HG02798 (cell line): ENCODE measurements at regions not wholly inside any gene's neighbourhood (a gene's known extent, or its start where the extent isn't known, plus 50 kb on each side); places are given as distances from the start of the nearest gene placed in this dataset.
"Not testable (repeated sequence)": the region's sequence is repeated elsewhere in the genome, so short reads cannot be mapped to it uniquely, and the experiment has no call there.

Source experiments
- ATAC-seq: cut with Tn5 transposase; IDR thresholded peaks from one replicate; pipeline ENCODE4 v1.9.1; 2021; ENCODE audit warnings: mild to moderate bottlenecking; ENCODE audit not compliant: unreplicated experiment, poor library complexity

DNA sequence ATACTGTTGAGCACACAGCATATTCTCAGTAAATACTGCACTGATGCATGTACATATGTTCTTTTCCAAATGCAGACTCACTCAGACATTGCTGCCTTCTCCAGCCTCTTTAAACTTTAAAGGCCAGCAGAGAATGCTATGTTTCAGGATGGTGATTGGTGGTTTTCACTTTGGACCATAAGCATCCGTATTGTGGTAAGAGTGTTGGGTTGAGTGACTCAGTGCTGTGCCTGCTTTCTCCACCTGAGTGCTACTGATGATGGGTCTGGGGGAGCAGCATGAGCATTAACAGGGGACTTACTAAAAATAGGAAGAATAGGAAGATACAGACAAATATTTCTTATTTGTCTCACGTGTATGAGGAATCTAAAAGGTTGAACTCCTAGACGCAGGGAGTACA lies 56.3 kb upstream of the ZNF92 start:
- no peak for ATAC-seq

DNA sequence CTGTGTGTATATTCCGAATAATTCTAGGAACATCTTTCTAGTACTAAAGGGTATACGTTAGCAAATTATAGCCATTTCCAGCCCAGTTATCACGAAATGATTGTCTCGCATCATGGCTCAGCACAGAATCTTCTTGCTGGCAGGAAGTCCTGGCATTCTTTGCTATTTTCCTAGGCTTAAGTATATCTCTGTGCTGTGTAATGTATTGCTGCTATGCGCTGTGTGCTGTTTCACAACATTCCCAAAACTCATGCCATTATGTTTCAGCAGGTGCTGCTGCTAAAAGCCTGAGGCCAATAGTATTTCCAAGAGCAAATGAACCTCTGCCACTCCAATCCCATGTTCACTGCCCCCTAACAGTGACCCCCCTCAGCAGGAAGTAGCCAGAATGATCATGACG lies 62.9 kb upstream of the ZNF92 start:
- ATAC-seq: no peak

DNA sequence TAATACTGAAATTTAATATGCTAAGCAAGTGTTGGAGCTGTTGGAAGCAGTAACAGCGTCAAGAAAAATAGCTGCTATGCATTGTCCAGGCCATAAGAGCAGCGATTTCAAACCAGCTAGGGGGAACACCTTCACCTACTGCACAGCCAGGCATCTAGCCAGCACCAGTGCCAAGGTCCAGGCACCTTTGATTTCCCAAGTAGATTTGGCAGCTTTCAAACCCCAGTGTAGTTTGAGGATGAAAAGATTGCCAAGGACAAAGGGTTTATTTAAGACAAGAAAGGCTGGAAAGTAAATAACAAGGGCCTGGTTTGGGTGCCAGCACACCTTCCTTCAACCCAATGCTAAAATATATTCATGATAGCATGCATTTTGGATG lies 65.4 kb upstream of the ZNF92 start:
- ATAC-seq: no peak

DNA sequence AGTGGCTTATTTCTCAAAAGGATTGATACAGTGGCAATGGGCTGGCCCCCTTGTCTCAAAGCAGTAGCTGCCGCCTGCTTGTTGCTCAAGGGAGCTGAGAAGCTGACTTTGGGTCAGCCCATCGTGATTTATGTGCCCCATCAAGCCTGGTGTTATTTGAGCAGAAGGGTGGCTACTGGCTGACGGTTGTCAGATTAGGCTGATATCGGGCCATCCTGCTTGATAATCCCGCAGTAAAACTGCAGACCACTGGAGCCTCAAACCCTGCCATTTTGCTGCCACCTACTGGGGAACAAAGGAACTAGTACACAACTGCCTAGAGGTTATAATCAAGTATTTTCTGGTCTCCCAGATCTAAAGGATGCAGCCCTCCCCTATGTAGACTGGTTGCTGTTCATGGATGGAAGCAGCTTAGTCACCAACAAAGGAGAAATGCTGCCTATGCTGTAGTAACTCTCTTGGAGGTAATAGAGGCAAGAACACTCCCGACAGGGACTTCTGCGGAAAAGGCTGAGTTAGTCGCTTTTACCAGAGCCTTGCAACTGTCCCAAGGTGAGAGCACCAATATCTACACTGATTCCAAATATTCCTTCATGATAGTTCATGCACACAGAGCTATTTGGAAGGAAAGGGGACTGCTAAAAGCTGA lies 65.9 kb upstream of the ZNF92 start:
- ATAC-seq: peak; percentile 80

DNA sequence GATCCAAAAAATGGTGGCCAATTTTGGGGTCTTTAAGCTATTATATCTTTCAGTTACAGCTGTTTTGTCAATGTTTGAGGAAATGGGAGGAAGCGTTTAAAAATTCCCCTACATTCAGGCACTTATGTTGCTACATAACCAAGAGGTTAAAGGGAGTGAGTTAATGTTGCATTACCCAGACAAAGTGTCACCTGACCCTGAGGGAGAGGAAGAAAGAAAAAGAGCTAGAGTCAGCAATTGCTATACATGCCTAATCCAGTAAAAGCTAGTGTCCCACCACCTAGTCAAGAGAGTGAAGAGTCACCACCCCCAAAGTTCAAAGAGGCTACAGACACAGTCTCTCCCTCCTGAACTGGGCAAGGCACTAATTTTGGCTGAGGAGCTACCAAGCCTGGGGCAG lies 69.5 kb upstream of the ZNF92 start:
- no peak for ATAC-seq

DNA sequence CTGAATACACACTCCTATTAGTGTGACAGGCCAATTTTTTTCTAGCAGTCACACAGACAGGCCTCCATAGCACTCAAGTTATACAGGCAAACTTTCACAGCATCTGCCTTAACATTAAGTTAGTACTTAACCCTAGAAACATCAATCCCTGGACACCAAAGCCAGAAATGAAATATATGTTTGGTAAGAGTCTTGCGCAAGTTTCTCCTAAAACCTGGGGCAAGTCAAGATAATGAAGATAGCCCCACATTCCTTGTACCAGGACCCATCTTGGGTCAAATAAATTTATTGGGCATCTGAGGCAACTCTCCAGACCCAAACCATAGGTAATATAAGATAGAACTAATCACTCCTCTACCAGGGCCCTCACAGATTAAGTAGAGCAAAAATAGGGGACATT lies 70.8 kb upstream of the ZNF92 start:
- ATAC-seq: no peak

DNA sequence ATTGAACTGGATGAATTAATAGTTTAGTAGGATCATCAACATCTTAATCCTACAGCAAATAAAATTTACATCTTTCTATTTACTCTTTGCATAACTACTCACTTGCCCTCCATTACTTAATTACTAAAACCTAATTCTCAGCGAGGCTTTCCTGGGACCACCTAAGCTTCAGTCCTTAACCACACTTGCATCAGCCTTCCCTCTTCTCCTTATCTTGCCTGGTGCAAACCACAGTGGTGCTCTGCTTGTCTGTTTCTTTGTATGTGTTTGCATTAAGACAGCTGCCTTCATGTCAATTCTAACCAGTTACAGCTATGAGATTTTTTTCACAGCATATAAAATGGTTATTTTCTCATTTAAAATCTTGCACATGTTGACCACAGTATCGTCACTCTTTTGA lies 72.6 kb upstream of the ZNF92 start:
- no peak for ATAC-seq

DNA sequence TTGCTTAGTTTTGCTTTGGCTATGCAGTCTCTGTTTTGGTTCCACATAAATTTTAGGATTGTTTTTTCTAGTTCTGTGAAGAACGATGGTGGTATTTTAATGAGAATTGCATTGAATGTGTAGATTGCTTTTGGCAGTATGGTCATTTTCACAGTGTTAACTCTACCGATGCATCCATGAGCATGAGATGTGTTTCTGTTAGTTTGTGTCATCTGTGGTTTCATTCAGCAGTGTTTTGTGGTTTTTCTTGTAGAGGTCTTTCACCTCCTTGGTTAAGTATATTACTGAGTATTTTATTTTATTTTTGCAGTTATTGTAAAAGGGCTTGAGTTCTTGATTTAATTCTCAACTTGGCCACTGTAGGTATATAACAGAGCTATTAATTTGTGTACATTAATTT lies 78.2 kb upstream of the ZNF92 start:
- ATAC-seq: no peak

DNA sequence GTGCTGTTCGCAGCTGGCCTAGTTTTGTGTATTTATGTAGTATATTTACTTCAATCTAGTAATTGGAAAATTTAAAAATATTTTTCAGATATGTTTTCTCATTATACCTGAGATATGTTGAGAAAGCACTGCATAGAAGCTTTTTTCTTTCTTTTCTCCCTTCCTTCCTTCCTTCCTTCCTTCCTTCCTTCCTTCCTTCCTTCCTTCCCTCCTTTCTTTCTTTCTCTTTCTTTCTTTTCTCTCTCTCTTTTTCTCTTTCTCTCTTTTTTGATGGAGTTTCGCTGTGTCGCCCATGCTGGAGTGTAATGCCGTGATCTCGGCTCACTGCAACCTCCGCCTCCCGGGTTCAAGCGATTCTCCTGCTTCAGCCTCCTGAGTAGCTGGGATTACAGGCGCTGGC lies 83.3 kb upstream of the ZNF92 start:
- not testable (repeated sequence) for ATAC-seq

DNA sequence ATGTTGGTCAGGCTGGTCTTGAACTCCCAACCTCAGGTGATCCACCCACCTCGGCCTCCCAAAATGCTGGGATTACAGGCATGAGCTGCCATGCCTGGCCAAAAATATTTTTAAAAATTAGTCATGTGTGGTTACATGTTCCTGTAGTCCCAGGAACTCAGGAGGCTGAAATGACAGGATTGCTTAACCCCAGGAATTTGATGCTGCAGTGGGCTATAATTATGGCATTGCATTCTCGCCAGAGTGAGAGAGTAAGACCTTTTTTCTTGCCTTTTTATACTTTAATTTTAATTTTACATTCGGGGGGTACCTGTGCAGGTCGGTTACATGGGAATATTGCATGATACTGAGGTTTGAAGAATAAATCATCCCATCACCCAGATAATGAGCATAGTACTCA lies 86.6 kb upstream of the ZNF92 start:
- no peak for ATAC-seq

DNA sequence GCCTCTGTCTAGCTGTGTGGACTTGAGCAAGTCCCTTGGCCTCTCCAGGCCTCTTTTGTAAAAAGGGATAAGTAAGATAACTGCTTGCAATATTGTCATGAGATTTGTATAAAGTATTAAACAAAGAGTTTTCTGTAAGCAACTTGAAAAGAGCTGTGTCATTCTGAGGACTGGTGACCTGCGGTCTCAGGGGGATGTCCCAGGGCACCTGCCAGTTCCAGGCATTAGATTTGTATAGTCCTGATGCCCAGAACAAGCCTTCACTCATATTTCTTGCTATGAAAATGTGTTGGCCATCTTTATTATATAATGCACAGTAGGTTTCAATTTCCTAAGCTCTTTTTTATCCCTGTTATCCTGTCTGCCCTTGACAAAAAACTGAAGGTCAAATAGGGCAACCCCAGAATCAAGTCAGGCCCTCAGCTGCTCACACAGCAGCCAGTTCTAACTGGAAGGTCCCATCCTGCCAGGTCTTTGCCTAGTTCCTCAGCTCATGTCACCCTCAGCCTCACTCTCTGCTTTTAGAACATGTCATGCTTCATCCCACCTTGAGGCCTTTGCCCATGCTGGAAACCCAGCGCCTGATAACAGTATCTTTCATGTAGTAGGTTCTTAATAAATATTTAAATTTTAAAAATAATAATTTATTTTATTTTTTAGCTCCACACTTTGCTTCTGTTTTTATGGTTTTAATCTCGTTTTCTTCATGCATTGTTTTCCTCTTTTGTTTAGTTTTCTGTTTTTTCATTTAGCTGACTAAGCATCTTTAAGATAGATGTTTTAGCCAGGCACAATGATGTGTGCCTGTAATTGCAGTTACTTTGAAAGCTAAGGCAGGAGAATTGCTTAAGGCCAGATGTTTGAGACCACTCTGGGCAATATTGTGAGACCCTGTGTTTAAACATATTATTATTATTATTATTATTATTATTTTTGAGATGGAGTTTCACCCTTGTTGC lies 87.5 kb upstream of the ZNF92 start:
- peak; percentile 43 for ATAC-seq

DNA sequence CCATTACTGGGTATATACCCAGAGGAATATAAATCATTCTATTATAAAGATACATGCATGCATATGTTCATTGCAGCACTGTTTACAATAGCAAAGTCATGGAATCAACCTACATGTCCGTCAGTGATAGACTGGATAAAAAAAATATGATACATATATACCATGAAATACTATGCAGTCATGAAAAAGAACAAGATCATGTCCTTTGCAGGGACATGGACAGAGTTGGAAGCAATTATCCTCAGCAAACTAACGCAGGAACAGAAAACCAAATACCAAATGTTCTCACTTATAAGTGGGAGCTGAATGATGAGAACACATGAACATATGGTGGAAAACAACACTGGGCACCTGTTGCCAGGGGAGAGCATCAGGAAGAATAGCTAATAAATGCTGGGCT lies 88.4 kb upstream of the ZNF92 start:
- not testable (repeated sequence) for ATAC-seq

DNA sequence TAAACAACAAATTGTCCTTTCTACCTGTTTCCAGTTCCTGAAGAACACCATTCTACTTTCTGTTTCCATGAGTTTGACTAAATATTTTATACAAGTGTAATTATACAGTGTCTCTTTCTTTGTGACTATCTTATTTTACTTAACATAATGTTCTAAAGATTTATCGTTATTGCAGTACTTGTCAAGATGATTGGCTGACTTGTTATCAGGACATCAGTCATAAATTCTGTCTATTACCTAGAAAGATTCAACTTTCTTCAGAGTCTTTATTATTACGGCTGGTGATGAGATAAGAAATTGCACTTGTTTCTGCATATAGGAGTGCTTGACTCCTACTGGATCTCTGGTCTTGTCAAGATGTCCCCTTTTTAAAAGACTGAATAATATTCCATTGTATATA lies 93.9 kb upstream of the ZNF92 start:
- no peak for ATAC-seq

DNA sequence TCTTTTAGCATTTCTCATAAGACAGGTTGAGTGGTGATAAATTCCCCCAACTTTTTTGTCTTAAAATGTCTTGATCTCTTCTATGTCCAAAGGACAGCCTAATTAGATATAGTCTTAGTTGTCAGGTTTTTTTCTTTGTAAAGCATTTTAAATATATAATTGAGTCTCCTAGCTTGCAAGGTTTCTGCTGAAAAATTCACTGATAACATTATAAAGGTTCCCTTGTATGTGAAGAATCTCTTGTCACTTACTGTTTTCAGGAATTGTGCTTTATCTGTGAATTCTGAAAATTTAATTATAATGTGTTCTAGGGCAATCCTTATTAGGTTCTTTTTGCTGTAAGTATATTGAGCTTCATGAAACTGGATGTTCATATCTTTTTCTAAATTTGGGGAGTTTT lies 96.8 kb upstream of the ZNF92 start:
- no peak for ATAC-seq

DNA sequence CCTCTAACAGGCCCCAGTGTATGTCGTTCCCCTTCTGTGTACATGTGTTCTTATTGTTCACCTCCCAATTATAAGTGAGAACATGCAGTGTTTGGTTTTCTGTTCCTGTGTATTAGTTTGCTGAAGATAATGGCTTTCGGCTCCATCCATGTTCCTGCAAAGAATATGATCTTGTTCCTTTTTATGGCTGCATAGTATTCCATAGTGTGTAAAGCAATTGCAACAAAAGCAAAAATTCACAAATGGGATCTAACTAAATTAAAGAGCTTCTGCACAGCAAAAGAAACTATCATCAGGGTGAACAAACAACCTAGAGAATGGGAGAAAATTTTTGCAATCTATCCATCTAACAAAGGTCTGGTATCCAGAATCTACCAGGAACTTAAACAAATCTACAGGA lies 102.2 kb upstream of the ZNF92 start:
- ATAC-seq: not testable (repeated sequence)

DNA sequence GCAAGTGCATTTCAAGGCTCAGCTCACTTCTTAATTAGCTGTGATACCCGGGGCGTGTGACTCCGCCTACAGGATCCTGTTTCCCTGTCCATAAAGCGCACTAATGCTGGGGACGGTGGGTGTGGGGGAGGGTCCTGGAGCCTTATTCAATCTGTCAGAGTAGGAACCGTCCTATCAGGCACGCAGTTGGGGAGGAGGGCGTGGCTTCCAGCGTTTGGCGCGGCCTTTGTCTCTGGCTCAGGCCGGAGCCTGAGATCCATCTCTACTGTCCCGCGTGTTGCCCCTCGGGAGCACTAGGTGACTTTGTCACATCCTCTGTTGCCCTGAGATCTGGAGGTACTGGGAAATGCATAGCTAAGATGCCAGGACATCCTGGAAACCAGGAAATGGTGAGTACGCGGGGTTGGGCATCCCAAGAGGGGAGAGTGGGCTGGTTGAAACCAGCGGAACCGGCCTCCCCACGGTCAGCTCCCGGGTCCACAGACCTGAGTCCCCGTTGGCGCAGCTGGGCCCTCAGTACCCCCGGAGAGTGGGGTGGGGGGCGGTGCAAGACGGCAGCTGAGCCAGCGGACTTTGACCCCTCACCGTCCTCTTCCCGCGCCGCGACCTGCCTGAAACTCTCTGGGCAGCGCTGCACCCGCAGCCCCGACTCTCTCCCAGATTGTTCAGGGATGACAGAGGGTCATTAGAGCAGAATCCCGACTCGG lies 104.4 kb upstream of the ZNF92 start:
- peak; percentile 95 for ATAC-seq

DNA sequence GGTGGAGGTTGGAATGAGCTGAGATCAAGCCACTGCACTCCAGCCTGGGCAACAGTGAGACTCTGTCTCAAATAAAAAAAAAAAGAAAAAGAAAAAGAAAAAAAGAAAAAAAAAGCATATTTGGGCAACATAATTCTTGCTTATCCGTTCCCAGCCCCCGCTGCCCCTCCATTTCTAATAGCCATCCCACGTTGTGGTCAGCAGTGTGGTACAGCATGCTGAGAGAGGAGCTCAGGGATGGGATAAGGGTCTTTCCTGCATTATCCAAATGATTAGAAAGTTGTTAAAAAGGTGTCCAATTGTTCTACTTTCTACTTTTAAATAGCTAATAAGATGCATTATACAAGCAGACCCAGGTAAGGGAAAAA lies 104.9 kb upstream of the ZNF92 start:
- ATAC-seq: no peak

DNA sequence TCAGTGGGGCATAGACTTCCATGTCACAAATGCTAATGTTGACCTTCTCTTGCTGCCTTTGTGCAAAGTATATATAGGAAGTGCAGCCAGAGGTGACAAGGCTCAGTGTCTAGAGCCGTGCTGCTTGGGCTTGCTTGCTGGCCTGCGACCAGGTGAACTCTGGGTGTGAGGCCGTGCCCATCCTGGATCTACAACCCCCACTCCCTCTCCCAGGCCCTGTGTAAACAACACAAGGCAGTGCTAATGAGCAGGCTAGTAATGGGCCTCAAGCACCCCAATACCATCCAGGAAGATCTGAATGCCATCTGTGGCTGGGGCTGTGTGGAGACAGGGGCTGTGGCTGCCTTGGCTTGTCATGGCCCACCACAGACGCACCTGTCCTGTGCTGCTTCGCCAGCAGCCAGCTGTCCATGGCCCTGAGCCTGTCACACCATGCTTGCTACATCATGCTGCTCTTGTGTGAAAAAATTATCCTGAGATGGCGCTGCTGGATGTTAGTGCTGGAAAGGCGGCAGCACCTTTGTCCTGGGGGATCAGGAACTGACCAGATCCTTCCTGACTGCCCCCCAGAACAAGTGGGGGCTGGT lies 107.6 kb upstream of the ZNF92 start:
- ATAC-seq: no peak

DNA sequence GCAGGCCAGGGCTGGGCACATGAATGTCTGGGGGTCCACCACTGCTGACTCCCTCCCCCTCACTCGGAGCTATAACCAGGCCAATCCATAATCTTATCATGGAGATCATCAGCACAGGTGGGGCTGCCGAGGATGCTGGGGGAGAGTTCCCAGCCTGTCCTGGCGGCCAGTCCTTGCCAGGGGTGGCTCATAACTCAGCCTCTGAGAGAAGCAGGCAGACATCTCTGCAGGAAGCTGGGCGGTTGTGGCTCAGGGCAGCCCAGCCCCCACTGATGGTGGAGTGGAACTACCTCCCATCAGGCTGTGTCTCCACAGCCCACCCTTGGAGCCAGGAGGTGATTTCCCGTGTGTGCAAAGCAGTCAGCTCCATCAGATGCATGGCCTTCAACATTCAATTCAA lies 109.4 kb upstream of the ZNF92 start:
- no peak for ATAC-seq

DNA sequence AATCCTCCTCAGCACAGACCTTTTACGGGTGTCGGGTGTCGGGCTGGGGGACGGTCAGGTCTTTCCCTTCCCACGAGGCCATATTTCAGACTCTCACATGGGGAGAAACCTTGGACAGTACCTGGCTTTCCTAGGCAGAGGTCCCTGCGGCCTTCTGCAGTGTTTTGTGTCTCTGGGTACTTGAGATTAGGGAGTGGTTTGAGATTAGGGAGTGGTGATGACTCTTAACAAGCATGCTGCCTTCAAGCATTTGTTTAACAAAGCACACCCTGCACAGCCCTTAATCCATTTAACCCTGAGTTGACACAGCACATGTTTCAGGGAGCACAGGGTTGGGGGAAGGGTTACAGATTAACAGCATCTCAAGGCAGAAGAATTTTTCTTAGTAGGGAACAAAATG lies 113.0 kb upstream of the ZNF92 start:
- not testable (repeated sequence) for ATAC-seq
